ENCODE measurements at regions not wholly inside any gene's neighbourhood (a gene's known extent, or its start where the extent isn't known, plus 50 kb on each side); places are given as distances from the start of the nearest gene placed in this dataset.

DNA sequence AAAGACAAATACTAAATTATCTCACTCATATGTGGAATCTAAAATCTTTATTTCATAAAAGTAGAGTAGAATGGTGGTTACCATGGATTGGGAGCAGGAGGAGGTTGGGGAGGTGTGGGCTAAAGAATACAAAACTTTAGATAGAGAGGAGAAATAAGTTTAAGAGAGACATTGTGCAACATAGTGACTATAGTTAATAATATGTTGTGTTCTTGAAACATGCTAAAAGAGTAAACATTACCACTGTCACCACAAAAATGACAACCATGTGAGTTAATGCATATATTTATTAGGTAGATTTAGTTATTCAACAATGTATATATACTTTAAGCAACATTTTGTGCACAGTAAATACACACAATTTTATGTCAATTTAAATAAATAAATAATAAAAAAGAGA, 128.5 kb upstream of the COL3A1 start:
- no peak for TF ChIP-seq ZNF558 (tag by site-specific recombination; IDR thresholded peaks at IDR 0.05)
- TF ChIP-seq ZBTB20 (tag by site-specific recombination; IDR thresholded peaks at IDR 0.05) = no peak
- TF ChIP-seq ZBTB21 (tag by site-specific recombination; IDR thresholded peaks at IDR 0.05) = no peak
- TF ChIP-seq, protein P1, sequence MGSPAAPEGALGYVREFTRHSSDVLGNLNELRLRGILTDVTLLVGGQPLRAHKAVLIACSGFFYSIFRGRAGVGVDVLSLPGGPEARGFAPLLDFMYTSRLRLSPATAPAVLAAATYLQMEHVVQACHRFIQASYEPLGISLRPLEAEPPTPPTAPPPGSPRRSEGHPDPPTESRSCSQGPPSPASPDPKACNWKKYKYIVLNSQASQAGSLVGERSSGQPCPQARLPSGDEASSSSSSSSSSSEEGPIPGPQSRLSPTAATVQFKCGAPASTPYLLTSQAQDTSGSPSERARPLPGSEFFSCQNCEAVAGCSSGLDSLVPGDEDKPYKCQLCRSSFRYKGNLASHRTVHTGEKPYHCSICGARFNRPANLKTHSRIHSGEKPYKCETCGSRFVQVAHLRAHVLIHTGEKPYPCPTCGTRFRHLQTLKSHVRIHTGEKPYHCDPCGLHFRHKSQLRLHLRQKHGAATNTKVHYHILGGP (tag by site-specific recombination; IDR thresholded peaks at IDR 0.05) = no peak
- no peak for TF ChIP-seq ZNF221 (tag by site-specific recombination; IDR thresholded peaks at IDR 0.05; ENCODE audit: borderline replicate concordance)
- TF ChIP-seq ZNF10 (tag by site-specific recombination; IDR thresholded peaks at IDR 0.05) = no peak
- no peak for TF ChIP-seq MYNN (tag by site-specific recombination; IDR thresholded peaks at IDR 0.05; ENCODE audit: borderline replicate concordance)
- TF ChIP-seq ZNF175 (tag by site-specific recombination; IDR thresholded peaks at IDR 0.05) = no peak
- no peak for TF ChIP-seq ZNF501 (tag by site-specific recombination; IDR thresholded peaks at IDR 0.05)
- TF ChIP-seq ZNF701 (tag by site-specific recombination; IDR thresholded peaks at IDR 0.05) = no peak
- H3K36me3 ChIP-seq (ENCODE audit: control insufficient read depth in 2 of 2, insufficient read depth in 1 of 2, low read length in 2 of 2) = no peaks in the 10 kb centered on the region
- POLR2A ChIA-PET = no interaction called here
- CTCF ChIA-PET = no interaction called here
- no peak overlapping the region for H3K4me3 ChIP-seq (ENCODE audit: low read depth, low read length)
- no peaks in the 10 kb centered on the region for H3K4me1 ChIP-seq (ENCODE audit: control insufficient read depth, insufficient read depth, low read length)
- no peaks in the 10 kb centered on the region for H3K9me3 ChIP-seq (ENCODE audit: control insufficient read depth, insufficient read depth, low read depth, low read length)
- H3K27ac ChIP-seq (ENCODE audit: extremely low read depth, low read depth, low read length) = no peak overlapping the region

DNA sequence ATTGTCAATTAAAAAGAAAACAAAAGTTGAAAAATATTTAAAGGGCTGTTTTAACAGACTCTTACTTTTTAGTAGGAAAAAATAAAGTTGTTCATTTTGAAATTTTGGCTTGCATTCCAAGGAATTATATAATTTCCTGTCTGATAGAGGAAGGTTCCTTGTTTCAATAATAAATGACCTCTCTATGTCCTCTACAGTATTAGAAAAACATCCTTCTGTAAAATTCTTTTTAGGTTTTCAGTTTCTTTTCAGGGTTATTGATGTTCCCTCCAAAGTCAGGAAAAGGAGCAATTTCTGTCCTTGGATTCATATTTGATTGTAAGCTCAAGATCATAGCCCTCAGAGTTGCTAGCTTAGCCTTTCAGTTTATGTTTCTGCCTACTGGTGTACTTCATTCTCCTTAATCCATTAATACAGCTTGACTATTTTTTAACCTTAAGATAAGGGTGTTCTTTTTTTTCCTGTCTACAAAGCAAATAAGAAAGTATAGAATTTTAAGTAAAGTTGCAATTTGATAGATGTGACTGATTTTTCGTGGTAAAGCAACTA, 125.2 kb upstream of the COL3A1 start:
- ChIA-PET CTCF (no interaction called here), POLR2A (no interaction called here)
- H3K9me3 ChIP-seq (ENCODE audit: control insufficient read depth, insufficient read depth, low read depth, low read length) = no peaks in the 10 kb centered on the region
- H3K36me3 ChIP-seq (ENCODE audit: control insufficient read depth in 2 of 2, insufficient read depth in 1 of 2, low read length in 2 of 2) = no peaks in the 10 kb centered on the region
- TF ChIP-seq ZFHX2 (tag by site-specific recombination; conservative IDR thresholded peaks at IDR 0.05) (no peak), KLF8 (tag by site-specific recombination; IDR thresholded peaks at IDR 0.05) (no peak), FEZF1 (tag by site-specific recombination; IDR thresholded peaks at IDR 0.05) (no peak)
- TF ChIP-seq, protein P2, sequence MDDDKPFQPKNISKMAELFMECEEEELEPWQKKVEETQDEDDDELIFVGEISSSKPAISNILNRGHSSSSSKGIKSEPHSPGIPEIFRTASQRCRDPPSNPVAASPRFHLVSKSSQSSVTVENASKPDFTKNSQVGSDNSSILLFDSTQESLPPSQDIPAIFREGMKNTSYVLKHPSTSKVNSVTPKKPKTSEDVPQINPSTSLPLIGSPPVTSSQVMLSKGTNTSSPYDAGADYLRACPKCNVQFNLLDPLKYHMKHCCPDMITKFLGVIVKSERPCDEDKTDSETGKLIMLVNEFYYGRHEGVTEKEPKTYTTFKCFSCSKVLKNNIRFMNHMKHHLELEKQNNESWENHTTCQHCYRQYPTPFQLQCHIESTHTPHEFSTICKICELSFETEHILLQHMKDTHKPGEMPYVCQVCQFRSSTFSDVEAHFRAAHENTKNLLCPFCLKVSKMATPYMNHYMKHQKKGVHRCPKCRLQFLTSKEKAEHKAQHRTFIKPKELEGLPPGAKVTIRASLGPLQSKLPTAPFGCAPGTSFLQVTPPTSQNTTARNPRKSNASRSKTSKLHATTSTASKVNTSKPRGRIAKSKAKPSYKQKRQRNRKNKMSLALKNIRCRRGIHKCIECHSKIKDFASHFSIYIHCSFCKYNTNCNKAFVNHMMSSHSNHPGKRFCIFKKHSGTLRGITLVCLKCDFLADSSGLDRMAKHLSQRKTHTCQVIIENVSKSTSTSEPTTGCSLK (tag by site-specific recombination; IDR thresholded peaks at IDR 0.05) = no peak
- TF ChIP-seq, protein P3, sequence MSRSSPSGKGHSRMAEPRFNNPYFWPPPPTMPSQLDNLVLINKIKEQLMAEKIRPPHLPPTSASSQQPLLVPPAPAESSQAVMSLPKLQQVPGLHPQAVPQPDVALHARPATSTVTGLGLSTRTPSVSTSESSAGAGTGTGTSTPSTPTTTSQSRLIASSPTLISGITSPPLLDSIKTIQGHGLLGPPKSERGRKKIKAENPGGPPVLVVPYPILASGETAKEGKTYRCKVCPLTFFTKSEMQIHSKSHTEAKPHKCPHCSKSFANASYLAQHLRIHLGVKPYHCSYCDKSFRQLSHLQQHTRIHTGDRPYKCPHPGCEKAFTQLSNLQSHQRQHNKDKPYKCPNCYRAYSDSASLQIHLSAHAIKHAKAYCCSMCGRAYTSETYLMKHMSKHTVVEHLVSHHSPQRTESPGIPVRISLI (tag by site-specific recombination; IDR thresholded peaks at IDR 0.05) = no peak
- TF ChIP-seq, protein P4, sequence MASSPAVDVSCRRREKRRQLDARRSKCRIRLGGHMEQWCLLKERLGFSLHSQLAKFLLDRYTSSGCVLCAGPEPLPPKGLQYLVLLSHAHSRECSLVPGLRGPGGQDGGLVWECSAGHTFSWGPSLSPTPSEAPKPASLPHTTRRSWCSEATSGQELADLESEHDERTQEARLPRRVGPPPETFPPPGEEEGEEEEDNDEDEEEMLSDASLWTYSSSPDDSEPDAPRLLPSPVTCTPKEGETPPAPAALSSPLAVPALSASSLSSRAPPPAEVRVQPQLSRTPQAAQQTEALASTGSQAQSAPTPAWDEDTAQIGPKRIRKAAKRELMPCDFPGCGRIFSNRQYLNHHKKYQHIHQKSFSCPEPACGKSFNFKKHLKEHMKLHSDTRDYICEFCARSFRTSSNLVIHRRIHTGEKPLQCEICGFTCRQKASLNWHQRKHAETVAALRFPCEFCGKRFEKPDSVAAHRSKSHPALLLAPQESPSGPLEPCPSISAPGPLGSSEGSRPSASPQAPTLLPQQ (tag by site-specific recombination; IDR thresholded peaks at IDR 0.05) = no peak
- TF ChIP-seq, protein P5, sequence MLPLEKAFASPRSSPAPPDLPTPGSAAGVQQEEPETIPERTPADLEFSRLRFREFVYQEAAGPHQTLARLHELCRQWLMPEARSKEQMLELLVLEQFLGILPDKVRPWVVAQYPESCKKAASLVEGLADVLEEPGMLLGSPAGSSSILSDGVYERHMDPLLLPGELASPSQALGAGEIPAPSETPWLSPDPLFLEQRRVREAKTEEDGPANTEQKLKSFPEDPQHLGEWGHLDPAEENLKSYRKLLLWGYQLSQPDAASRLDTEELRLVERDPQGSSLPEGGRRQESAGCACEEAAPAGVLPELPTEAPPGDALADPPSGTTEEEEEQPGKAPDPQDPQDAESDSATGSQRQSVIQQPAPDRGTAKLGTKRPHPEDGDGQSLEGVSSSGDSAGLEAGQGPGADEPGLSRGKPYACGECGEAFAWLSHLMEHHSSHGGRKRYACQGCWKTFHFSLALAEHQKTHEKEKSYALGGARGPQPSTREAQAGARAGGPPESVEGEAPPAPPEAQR (tag by site-specific recombination; IDR thresholded peaks at IDR 0.05) = no peak
- H3K4me3 ChIP-seq (ENCODE audit: low read depth, low read length) = no peak overlapping the region
- no peak overlapping the region for H3K27ac ChIP-seq (ENCODE audit: extremely low read depth, low read depth, low read length)
- no peaks in the 10 kb centered on the region for H3K4me1 ChIP-seq (ENCODE audit: control insufficient read depth, insufficient read depth, low read length)
